ENCODE measurements at regions not wholly inside any gene's neighbourhood (a gene's known extent, or its start where the extent isn't known, plus 50 kb on each side); places are given as distances from the start of the nearest gene placed in this dataset.
"Not testable (repeated sequence)": the region's sequence is repeated elsewhere in the genome, so short reads cannot be mapped to it uniquely, and the experiment has no call there.

GRCh38 chr7:35926966-35927365 is 126.1 kb downstream of the SEPTIN7 start:
- H3K4me1 ChIP-seq; H3K27ac ChIP-seq; H3K36me3 ChIP-seq; H3K27me3 ChIP-seq; H3K4me3 ChIP-seq; H3K9me3 ChIP-seq; DNase-seq (ENCODE audit: extremely low spot score in 2 of 2); intact Hi-C loops (cut with DNase I): not testable (repeated sequence)

- H3K9me3 ChIP-seq; H3K36me3 ChIP-seq; H3K27ac ChIP-seq; intact Hi-C loops (cut with DNase I); H3K4me3 ChIP-seq; H3K4me1 ChIP-seq; H3K27me3 ChIP-seq; DNase-seq (ENCODE audit: extremely low spot score in 2 of 2): not testable (repeated sequence)
Observed at GRCh38 chr7:35931134-35931533, 130.3 kb downstream of the SEPTIN7 start.

GRCh38 chr7:35931551-35931950 is 130.7 kb downstream of the SEPTIN7 start:
- H3K9me3 ChIP-seq; H3K4me3 ChIP-seq; H3K27me3 ChIP-seq; H3K4me1 ChIP-seq; intact Hi-C loops (cut with DNase I); DNase-seq (ENCODE audit: extremely low spot score in 2 of 2); H3K36me3 ChIP-seq; H3K27ac ChIP-seq: not testable (repeated sequence)

GRCh38 chr7:35940695-35941094 is 139.8 kb downstream of the SEPTIN7 start:
- H3K36me3 ChIP-seq; DNase-seq (ENCODE audit: extremely low spot score in 2 of 2); intact Hi-C loops (cut with DNase I); H3K4me3 ChIP-seq; H3K4me1 ChIP-seq; H3K9me3 ChIP-seq; H3K27me3 ChIP-seq; H3K27ac ChIP-seq: not testable (repeated sequence)

- intact Hi-C loops (cut with DNase I); H3K4me3 ChIP-seq; H3K9me3 ChIP-seq; DNase-seq (ENCODE audit: extremely low spot score in 2 of 2); H3K4me1 ChIP-seq; H3K27ac ChIP-seq; H3K36me3 ChIP-seq; H3K27me3 ChIP-seq: not testable (repeated sequence)
Observed at GRCh38 chr7:35945621-35946020, 144.8 kb downstream of the SEPTIN7 start.

GRCh38 chr7:35955735-35956134 is 154.9 kb downstream of the SEPTIN7 start:
- intact Hi-C loops (cut with DNase I) = not testable (repeated sequence)

GRCh38 chr7:35956988-35957387 is 156.1 kb downstream of the SEPTIN7 start:
- H3K4me3 ChIP-seq; DNase-seq (ENCODE audit: extremely low spot score in 2 of 2); H3K9me3 ChIP-seq; H3K4me1 ChIP-seq; H3K27me3 ChIP-seq; H3K36me3 ChIP-seq; intact Hi-C loops (cut with DNase I); H3K27ac ChIP-seq: not testable (repeated sequence)

More at GRCh38 chr7:35955735-35956134, 154.9 kb downstream of the SEPTIN7 start:
- H3K27me3 ChIP-seq; H3K27ac ChIP-seq; H3K36me3 ChIP-seq; H3K4me3 ChIP-seq; H3K9me3 ChIP-seq; H3K4me1 ChIP-seq; DNase-seq (ENCODE audit: extremely low spot score in 2 of 2): not testable (repeated sequence)

- H3K4me3 ChIP-seq; DNase-seq (ENCODE audit: extremely low spot score in 2 of 2); H3K27me3 ChIP-seq; H3K4me1 ChIP-seq; H3K27ac ChIP-seq; intact Hi-C loops (cut with DNase I); H3K36me3 ChIP-seq; H3K9me3 ChIP-seq: not testable (repeated sequence)
Observed at GRCh38 chr7:35961260-35961659, 160.4 kb downstream of the SEPTIN7 start.

GRCh38 chr7:35962607-35963006 is 161.8 kb downstream of the SEPTIN7 start:
- DNase-seq (ENCODE audit: extremely low spot score in 2 of 2); intact Hi-C loops (cut with DNase I); H3K27me3 ChIP-seq; H3K4me1 ChIP-seq; H3K27ac ChIP-seq; H3K4me3 ChIP-seq; H3K36me3 ChIP-seq; H3K9me3 ChIP-seq: not testable (repeated sequence)

GRCh38 chr7:35967366-35968139 is 166.7 kb downstream of the SEPTIN7 start:
- TF ChIP-seq CTCF (IDR thresholded peaks at IDR 0.05) (no peak), POLR2AphosphoS5 (IDR thresholded peaks at IDR 0.05; ENCODE audit: insufficient read depth in 1 of 2, low read depth in 1 of 2) (no peak), POLR2A (IDR thresholded peaks at IDR 0.05) (no peak)
- no peaks in the 10 kb centered on the region for H3K36me3 ChIP-seq
- H3K27me3 ChIP-seq = no peaks in the 10 kb centered on the region
- intact Hi-C loops (cut with DNase I) = no loop called here
- no peak overlapping the region for H3K27ac ChIP-seq
- H3K4me3 ChIP-seq = no peak overlapping the region
- H3K4me1 ChIP-seq = no peaks in the 10 kb centered on the region
- no peaks in the 10 kb centered on the region for H3K9me3 ChIP-seq
- DNase-seq (ENCODE audit: extremely low spot score in 2 of 2) = no peak
